Esophagus squamous epithelium (tissue), 4 donors: ENCODE measurements at regions not wholly inside any gene's neighbourhood (a gene's known extent, or its start where the extent isn't known, plus 50 kb on each side); places are given as distances from the start of the nearest gene placed in this dataset.

Source experiments
- POLR2A ChIP-seq, 4 donors: fragments of 450-650 bp; IDR thresholded peaks; one replicate each; pipeline ENCODE4 v1.6.1; 2017; ENCODE audit warnings: antibody characterized with exemption in 4 of 4, mild to moderate bottlenecking in 4 of 4, moderate library complexity in 3 of 4
- TF ChIP-seq, protein P1 (sequence below), 6 experiments: fragments of 450-650 bp in 4 of 6; fragments of 200-600 bp in 2 of 6; sonication (generic) in 2 of 6; IDR thresholded peaks; one replicate each; pipeline ENCODE4 v1.5.1; 2016 to 2019; ENCODE audit warnings: antibody characterized with exemption in 6 of 6, mild to moderate bottlenecking in 4 of 6, moderate library complexity in 4 of 6

DNA sequence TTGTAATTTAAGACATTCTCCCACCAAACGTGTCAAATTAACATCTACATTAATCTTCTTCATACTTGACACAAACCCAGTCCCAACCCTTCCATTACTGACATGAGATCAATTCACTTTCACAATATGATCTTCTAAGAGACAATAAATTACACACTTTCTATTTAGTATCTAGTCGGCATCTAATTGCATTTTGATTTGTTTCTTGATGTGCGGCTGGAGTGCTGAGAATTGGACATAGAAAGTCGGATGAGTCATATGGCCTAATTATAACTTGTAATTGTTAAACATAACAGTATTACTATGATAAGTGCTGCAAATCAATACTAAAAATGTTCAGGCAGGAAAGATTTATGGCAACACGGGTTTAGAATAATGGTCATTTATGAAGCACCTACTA is 78.4 kb upstream of the RORA start:
- TF ChIP-seq, protein P1, sequence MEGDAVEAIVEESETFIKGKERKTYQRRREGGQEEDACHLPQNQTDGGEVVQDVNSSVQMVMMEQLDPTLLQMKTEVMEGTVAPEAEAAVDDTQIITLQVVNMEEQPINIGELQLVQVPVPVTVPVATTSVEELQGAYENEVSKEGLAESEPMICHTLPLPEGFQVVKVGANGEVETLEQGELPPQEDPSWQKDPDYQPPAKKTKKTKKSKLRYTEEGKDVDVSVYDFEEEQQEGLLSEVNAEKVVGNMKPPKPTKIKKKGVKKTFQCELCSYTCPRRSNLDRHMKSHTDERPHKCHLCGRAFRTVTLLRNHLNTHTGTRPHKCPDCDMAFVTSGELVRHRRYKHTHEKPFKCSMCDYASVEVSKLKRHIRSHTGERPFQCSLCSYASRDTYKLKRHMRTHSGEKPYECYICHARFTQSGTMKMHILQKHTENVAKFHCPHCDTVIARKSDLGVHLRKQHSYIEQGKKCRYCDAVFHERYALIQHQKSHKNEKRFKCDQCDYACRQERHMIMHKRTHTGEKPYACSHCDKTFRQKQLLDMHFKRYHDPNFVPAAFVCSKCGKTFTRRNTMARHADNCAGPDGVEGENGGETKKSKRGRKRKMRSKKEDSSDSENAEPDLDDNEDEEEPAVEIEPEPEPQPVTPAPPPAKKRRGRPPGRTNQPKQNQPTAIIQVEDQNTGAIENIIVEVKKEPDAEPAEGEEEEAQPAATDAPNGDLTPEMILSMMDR (IDR thresholded peaks at IDR 0.05), result no peak
- no peak for TF ChIP-seq POLR2A (IDR thresholded peaks at IDR 0.05)
